DOHH2 (cell line): ENCODE measurements at regions not wholly inside any gene's neighbourhood (a gene's known extent, or its start where the extent isn't known, plus 50 kb on each side); places are given as distances from the start of the nearest gene placed in this dataset.

Experiments
- H3F3A ChIP-seq: fragments of 200-600 bp; sonication (generic), shearing (Covaris generic); 2 replicates; pipeline ENCODE4 v1.6.0; 2016; ENCODE audit warnings: antibody characterized with exemption, mild to moderate bottlenecking; ENCODE audit not compliant: control insufficient read depth, insufficient read depth
- H3K27ac ChIP-seq: fragments of 200-600 bp; sonication (generic); 2 replicates; pipeline ENCODE4 v1.5.1; 2014; ENCODE audit warnings: low read depth, mild to moderate bottlenecking, low read length, moderate library complexity
- H3K27me3 ChIP-seq: fragments of 200-600 bp; sonication (generic); 2 replicates; pipeline ENCODE4 v1.6.1; 2014; ENCODE audit warnings: mild to moderate bottlenecking, low read length, mixed read lengths; ENCODE audit not compliant: control insufficient read depth
- H3K36me3 ChIP-seq: fragments of 200-600 bp; sonication (generic); 2 replicates; pipeline ENCODE4 v1.6.1; 2014; ENCODE audit warnings: mild to moderate bottlenecking, low read length, moderate library complexity, mixed read lengths; ENCODE audit not compliant: control insufficient read depth
- H3K4me1 ChIP-seq: fragments of 200-600 bp; sonication (generic); 2 replicates; pipeline ENCODE4 v1.6.1; 2014; ENCODE audit warnings: mild to moderate bottlenecking, low read length, mixed read lengths; ENCODE audit not compliant: control insufficient read depth
- H3K4me2 ChIP-seq: fragments of 200-600 bp; sonication (generic); 2 replicates; pipeline ENCODE4 v1.6.0; 2014; ENCODE audit warnings: mild to moderate bottlenecking, low read length, moderate library complexity
- H3K4me3 ChIP-seq: fragments of 200-600 bp; sonication (generic); 2 replicates; pipeline ENCODE4 v1.5.1; 2014; ENCODE audit warnings: mild to moderate bottlenecking, low read length, mixed read lengths
- H3K79me2 ChIP-seq: fragments of 200-600 bp; sonication (generic); 2 replicates; pipeline ENCODE4 v1.6.1; 2014; ENCODE audit warnings: mild to moderate bottlenecking, low read length, mixed read lengths; ENCODE audit not compliant: control insufficient read depth
- H3K9me2 ChIP-seq: fragments of 200-600 bp; sonication (generic); replicated peaks from 2 replicates; pipeline ENCODE4 v1.6.1; 2014; ENCODE audit warnings: mild to moderate bottlenecking, low read length, mixed read lengths; ENCODE audit not compliant: control insufficient read depth
- H3K9me3 ChIP-seq: fragments of 200-600 bp; sonication (generic); 2 replicates; pipeline ENCODE4 v1.6.1; 2014; ENCODE audit warnings: antibody characterized with exemption, low read length, mixed read lengths; ENCODE audit not compliant: control insufficient read depth, insufficient read depth
- H4K20me1 ChIP-seq: fragments of 200-600 bp; sonication (generic); 2 replicates; pipeline ENCODE4 v1.6.0; 2014; ENCODE audit warnings: low read depth, mild to moderate bottlenecking, antibody characterized with exemption, low read length, moderate library complexity; ENCODE audit not compliant: control insufficient read depth, insufficient read depth
- EZH2phosphoT487 ChIP-seq: fragments of 200-600 bp; sonication (generic); IDR thresholded peaks from 2 replicates; pipeline ENCODE4 v1.6.1; 2017; ENCODE audit warnings: borderline replicate concordance, mild to moderate bottlenecking, antibody characterized with exemption, low read length, moderate library complexity, mixed read lengths
- TF ChIP-seq, protein P1 (sequence below): fragments of 200-600 bp; sonication (generic); IDR thresholded peaks from one replicate; pipeline ENCODE4 v1.5.1; 2014; ENCODE audit warnings: antibody characterized with exemption, mild to moderate bottlenecking, low read depth, low read length; ENCODE audit not compliant: poor library complexity, severe bottlenecking

DNA sequence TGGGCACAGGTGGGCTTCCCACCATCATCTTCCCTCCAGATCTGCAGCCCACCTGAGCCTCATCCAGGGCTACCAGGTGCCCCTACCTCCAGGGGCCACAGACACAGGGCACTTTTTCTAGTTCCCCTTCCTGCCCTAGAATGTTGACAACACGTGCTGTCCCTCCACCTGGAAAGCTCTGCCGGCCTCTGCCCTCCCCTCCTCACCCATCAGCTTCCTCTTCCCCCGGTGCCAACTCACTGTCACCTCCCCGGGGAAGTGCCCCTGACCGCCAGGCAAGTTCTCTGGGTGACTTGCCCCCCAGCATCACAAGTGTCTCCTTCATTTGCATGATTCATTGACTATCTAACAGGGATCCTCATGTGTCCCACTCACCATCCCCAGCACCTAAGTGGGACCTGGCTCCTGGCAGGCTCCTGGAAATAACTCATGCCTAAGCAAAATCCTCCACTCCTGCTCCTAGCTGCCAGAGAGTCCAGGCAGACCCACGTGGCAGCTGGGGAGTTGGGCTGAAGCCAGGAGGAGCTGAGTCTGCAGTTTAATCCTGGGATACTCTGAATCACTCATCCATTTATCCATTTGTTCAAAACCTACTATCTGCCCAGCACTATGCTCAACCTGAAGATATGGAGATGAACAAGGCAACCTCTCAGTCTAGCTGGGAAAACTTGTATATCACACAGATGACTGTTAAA, 304.4 kb downstream of the FOXL1 start:
- Histone ChIP-seq H3K27me3 (peaks cover 3% of the 10 kb centered on the region; the same call in 1 of the 2 replicates), H3K27ac (no peak overlapping the region), H3K9me3 (no peaks in the 10 kb centered on the region), H3K4me3 (no peak overlapping the region), H3K4me2 (no peak overlapping the region), H3F3A (no peaks in the 10 kb centered on the region), H3K9me2 (no peaks in the 10 kb centered on the region), H3K79me2 (no peaks in the 10 kb centered on the region), H4K20me1 (no peaks in the 10 kb centered on the region), H3K36me3 (no peaks in the 10 kb centered on the region), H3K4me1 (no peaks in the 10 kb centered on the region)
- TF ChIP-seq, protein P1, sequence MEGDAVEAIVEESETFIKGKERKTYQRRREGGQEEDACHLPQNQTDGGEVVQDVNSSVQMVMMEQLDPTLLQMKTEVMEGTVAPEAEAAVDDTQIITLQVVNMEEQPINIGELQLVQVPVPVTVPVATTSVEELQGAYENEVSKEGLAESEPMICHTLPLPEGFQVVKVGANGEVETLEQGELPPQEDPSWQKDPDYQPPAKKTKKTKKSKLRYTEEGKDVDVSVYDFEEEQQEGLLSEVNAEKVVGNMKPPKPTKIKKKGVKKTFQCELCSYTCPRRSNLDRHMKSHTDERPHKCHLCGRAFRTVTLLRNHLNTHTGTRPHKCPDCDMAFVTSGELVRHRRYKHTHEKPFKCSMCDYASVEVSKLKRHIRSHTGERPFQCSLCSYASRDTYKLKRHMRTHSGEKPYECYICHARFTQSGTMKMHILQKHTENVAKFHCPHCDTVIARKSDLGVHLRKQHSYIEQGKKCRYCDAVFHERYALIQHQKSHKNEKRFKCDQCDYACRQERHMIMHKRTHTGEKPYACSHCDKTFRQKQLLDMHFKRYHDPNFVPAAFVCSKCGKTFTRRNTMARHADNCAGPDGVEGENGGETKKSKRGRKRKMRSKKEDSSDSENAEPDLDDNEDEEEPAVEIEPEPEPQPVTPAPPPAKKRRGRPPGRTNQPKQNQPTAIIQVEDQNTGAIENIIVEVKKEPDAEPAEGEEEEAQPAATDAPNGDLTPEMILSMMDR = no peak
- TF ChIP-seq EZH2phosphoT487 = no peak

DNA sequence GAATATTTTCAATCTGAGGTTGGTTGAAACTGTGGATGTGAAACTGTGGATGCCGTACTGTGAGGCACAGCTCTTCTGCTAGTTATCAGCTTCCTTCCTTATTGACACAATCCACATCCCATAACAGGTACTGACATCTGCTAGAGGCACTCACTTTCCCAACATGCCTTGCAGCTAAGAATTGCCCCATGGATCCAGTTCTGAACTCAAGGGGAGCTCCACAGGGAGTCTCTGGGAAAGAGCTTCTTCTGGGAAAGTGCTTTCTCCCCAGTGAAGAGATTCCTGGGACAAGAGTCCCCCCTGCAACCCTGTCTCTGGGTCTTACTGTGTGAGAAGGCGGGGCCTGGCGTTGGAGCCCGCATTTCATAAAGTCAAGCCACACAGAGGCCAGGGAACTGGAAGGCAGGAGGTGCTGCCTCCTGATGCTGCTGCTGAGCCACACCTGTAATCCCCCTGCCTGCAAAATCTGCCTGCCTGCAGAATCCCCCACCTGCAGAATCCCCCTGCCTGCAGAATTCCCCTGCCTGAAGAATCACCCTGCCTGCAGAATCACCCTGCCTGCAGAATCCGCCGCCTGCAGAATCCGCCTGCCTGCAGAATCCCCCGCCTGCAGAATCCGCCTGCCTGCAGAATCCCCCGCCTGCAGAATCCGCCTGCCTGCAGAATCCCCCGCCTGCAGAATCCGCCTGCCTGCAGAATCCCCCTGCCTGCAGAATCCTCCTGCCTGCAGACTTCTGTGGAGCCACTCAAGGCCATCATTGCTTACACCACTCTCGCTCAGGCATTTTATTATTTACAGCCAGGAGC, 305.4 kb downstream of the FOXL1 start:
- H3K36me3 ChIP-seq = no peaks in the 10 kb centered on the region

GRCh38 chr16:86884390-86884650, 306.0 kb downstream of the FOXL1 start:
- Histone ChIP-seq H3K4me2 (no peak overlapping the region), H3K9me3 (no peaks in the 10 kb centered on the region), H4K20me1 (no peaks in the 10 kb centered on the region), H3K36me3 (no peaks in the 10 kb centered on the region), H3K27me3 (peaks cover 3% of the 10 kb centered on the region; the same call in 1 of the 2 replicates), H3K4me3 (no peak overlapping the region), H3F3A (no peaks in the 10 kb centered on the region), H3K9me2 (no peaks in the 10 kb centered on the region), H3K27ac (no peak overlapping the region), H3K79me2 (no peaks in the 10 kb centered on the region), H3K4me1 (no peaks in the 10 kb centered on the region)
- no peak for TF ChIP-seq EZH2phosphoT487
- TF ChIP-seq, protein P1 = no peak

More for the DNA sequence above, 305.4 kb downstream of the FOXL1 start:
- TF ChIP-seq, protein P1 = no peak
- TF ChIP-seq EZH2phosphoT487 = no peak
- Histone ChIP-seq H3K79me2 (no peaks in the 10 kb centered on the region), H3K27me3 (peaks cover 3% of the 10 kb centered on the region; the same call in 1 of the 2 replicates), H3K9me2 (no peaks in the 10 kb centered on the region), H4K20me1 (no peaks in the 10 kb centered on the region), H3K27ac (no peak overlapping the region), H3F3A (no peaks in the 10 kb centered on the region), H3K4me2 (no peak overlapping the region), H3K4me3 (no peak overlapping the region), H3K9me3 (no peaks in the 10 kb centered on the region), H3K4me1 (no peaks in the 10 kb centered on the region)
